ENCODE measurements at regions not wholly inside any gene's neighbourhood (a gene's known extent, or its start where the extent isn't known, plus 50 kb on each side); places are given as distances from the start of the nearest gene placed in this dataset.

- TF ChIP-seq CTCF (conservative IDR thresholded peaks at IDR 0.05; ENCODE audit: low read depth in 2 of 2), result no peak
- no peak for TF ChIP-seq POLR2AphosphoS5 (IDR thresholded peaks at IDR 0.05; ENCODE audit: low read depth)
- no peak for TF ChIP-seq REST (IDR thresholded peaks at IDR 0.05; ENCODE audit: unreplicated experiment)
- no peak for TF ChIP-seq EZH2phosphoT487 (IDR thresholded peaks at IDR 0.05; ENCODE audit: unreplicated experiment)
- no peak for TF ChIP-seq EZH2 (IDR thresholded peaks at IDR 0.05; ENCODE audit: low read depth, unreplicated experiment)
- no peak for TF ChIP-seq CREB1 (CRISPR knock-in tag; IDR thresholded peaks at IDR 0.05; ENCODE audit: low read depth)
- TF ChIP-seq STAT1 (IDR thresholded peaks at IDR 0.05; ENCODE audit: unreplicated experiment), result no peak
- no peak for TF ChIP-seq JUNB (IDR thresholded peaks at IDR 0.05; ENCODE audit: unreplicated experiment)
- TF ChIP-seq ZNF114 (CRISPR knock-in tag; IDR thresholded peaks at IDR 0.05), result no peak
- no peak for TF ChIP-seq NANOG (IDR thresholded peaks at IDR 0.05; ENCODE audit: borderline replicate concordance)
- TF ChIP-seq ZNF331 (CRISPR knock-in tag; IDR thresholded peaks at IDR 0.05; ENCODE audit: low read depth), result no peak
These were observed 54.6 kb upstream of the C3orf49 start for GRCh38 chr3:63764511-63764910.

All from GM23338 (cell line).